Right lung (tissue), 2 donors: ENCODE measurements at regions not wholly inside any gene's neighbourhood (a gene's known extent, or its start where the extent isn't known, plus 50 kb on each side); places are given as distances from the start of the nearest gene placed in this dataset.
"Not testable (repeated sequence)": the region's sequence is repeated elsewhere in the genome, so short reads cannot be mapped to it uniquely, and the experiment has no call there.

ENCODE experiments used
- DNase-seq, 2 donors: peaks; one replicate each; pipeline ENCODE4 v3.0.0-alpha.2; 2013

- no peak for DNase-seq
Observed at GRCh38 chr3:74921676-74922075, 307.2 kb upstream of the CNTN3 start.

GRCh38 chr3:74920721-74921350 is 306.4 kb upstream of the CNTN3 start:
- no peak for DNase-seq

GRCh38 chr3:74916696-74917095 is 302.2 kb upstream of the CNTN3 start:
- DNase-seq: no peak

- no peak for DNase-seq
Observed at GRCh38 chr3:74906181-74906580, 291.7 kb upstream of the CNTN3 start.

GRCh38 chr3:74905478-74905877 is 291.0 kb upstream of the CNTN3 start:
- no peak for DNase-seq

GRCh38 chr3:74904646-74905045 is 290.2 kb upstream of the CNTN3 start:
- no peak for DNase-seq

- DNase-seq: not testable (repeated sequence)
Observed at GRCh38 chr3:74899796-74900516, 285.5 kb upstream of the CNTN3 start.

- DNase-seq: no peak
Observed at GRCh38 chr3:74897006-74897405, 282.5 kb upstream of the CNTN3 start.

GRCh38 chr3:74891312-74891711 is 276.9 kb upstream of the CNTN3 start:
- DNase-seq: no peak

- DNase-seq: no peak
Observed at GRCh38 chr3:74883690-74884089, 269.2 kb upstream of the CNTN3 start.

- no peak for DNase-seq
Observed at GRCh38 chr3:74883222-74883621, 268.8 kb upstream of the CNTN3 start.

GRCh38 chr3:74880237-74880636 is 265.8 kb upstream of the CNTN3 start:
- DNase-seq: no peak

GRCh38 chr3:74866357-74867030 is 252.0 kb upstream of the CNTN3 start:
- no peak for DNase-seq

- peak; percentile 42 to 45 for DNase-seq
Observed at GRCh38 chr3:74862476-74862875, 248.0 kb upstream of the CNTN3 start.

GRCh38 chr3:74861211-74861610 is 246.8 kb upstream of the CNTN3 start:
- no peak for DNase-seq

- DNase-seq: no peak
Observed at GRCh38 chr3:74858086-74858485, 243.6 kb upstream of the CNTN3 start.

GRCh38 chr3:74850381-74850780 is 235.9 kb upstream of the CNTN3 start:
- no peak for DNase-seq

- no peak for DNase-seq
Observed at GRCh38 chr3:74847093-74847492, 232.6 kb upstream of the CNTN3 start.

- DNase-seq: no peak
Observed at GRCh38 chr3:74845081-74845480, 230.6 kb upstream of the CNTN3 start.

- no peak for DNase-seq
Observed at GRCh38 chr3:74844428-74844827, 230.0 kb upstream of the CNTN3 start.

- DNase-seq: no peak
Observed at GRCh38 chr3:74842649-74843048, 228.2 kb upstream of the CNTN3 start.

- no peak for DNase-seq
Observed at GRCh38 chr3:74842141-74842540, 227.7 kb upstream of the CNTN3 start.

- no peak for DNase-seq
Observed at GRCh38 chr3:74839566-74839965, 225.1 kb upstream of the CNTN3 start.
